ENCODE measurements at regions not wholly inside any gene's neighbourhood (a gene's known extent, or its start where the extent isn't known, plus 50 kb on each side); places are given as distances from the start of the nearest gene placed in this dataset.

- TF ChIP-seq EZH2phosphoT487 (IDR thresholded peaks at IDR 0.05; ENCODE audit: low read depth): no peak
- no peak for TF ChIP-seq CTCF (IDR thresholded peaks at IDR 0.05; ENCODE audit: low read depth, low read length)
These were observed 55.5 kb upstream of the RASGRP1 start for GRCh38 chr15:38620098-38620497.

All from OCI-LY3 (cell line).